GM12891 (cell line): ENCODE measurements at regions not wholly inside any gene's neighbourhood (a gene's known extent, or its start where the extent isn't known, plus 50 kb on each side); places are given as distances from the start of the nearest gene placed in this dataset.

Experiments used
- POLR2A ChIP-seq: IDR thresholded peaks from 2 replicates; pipeline ENCODE4 v1.6.1; 2011; ENCODE audit warnings: low read depth, low read length, control low read depth
- POLR2AphosphoS5 ChIP-seq: IDR thresholded peaks from 2 replicates; pipeline ENCODE4 v1.6.1; 2011; ENCODE audit warnings: low read depth, low read length, control low read depth

DNA sequence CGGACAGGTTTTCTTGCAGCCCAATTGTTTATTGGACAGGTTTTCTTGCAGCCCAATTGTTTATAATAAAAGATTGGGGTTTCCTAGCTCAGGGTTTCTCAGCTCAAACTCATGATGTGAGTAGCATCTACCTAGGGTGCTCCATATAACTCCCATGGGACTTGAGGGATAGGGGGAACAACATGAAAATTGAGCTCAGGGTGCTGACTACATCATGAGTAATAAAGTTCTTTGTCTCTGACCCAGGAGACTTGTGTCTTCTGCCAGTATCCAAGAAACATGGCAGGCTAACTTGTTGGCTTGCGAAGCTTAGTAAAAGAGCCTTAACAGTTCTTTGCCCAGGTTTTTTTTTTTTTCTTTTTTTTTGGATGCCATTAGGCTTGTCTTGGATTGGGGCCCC lies 59.2 kb upstream of the MYCBP2 start:
- TF ChIP-seq POLR2AphosphoS5 (no peak), POLR2A (no peak)
